Endothelial cell of umbilical vein (primary cell): ENCODE measurements at regions not wholly inside any gene's neighbourhood (a gene's known extent, or its start where the extent isn't known, plus 50 kb on each side); places are given as distances from the start of the nearest gene placed in this dataset.

ENCODE experiments used
- BruUV-seq: library from RNA; stranded (reverse); fragments of 400-500 nt; replicated peaks from 2 replicates; lab custom pipeline; 2021; lab: Mats Ljungman, UMichigan
- CTCF ChIA-PET: fragments of 300-600, 350-600 bp; sonication (Branson Sonifier 250); formaldehyde crosslinking; loops from one replicate; lab custom pipeline; 2021; ENCODE audit warnings: antibody characterized with exemption, inconsistent platforms; lab: Charles Lee
- POLR2A ChIA-PET: fragments of 300-600, 350-600 bp; sonication (Branson Sonifier 250); formaldehyde crosslinking; loops from one replicate; lab custom pipeline; 2021; ENCODE audit warnings: antibody characterized with exemption, inconsistent platforms; lab: Charles Lee
- DNase-seq: peaks from one replicate; pipeline ENCODE4 v3.0.0-alpha.2; 2011; ENCODE audit warnings: low read depth, low spot score
- FAIRE-seq: peaks from 2 replicates; lab custom pipeline; 2011; peaks lifted over from hg19 to GRCh38; lab: Jason Lieb, UNC
- H2AFZ ChIP-seq: 2 replicates; pipeline ENCODE4 v1.6.0; 2012; ENCODE audit warnings: low read depth, low read length, control low read depth, inconsistent platforms
- H3K27ac ChIP-seq: 2 replicates; pipeline ENCODE4 v1.5.1; 2011; ENCODE audit warnings: low read depth, mild to moderate bottlenecking, control low read depth, low read length, moderate library complexity; ENCODE audit not compliant: insufficient read depth
- H3K27me3 ChIP-seq, 2 experiments: 2 replicates each; pipeline versions ENCODE4 v1.6.0 to v1.6.1; 2011; ENCODE audit warnings: low read length in 2 of 2, mixed read lengths in 1 of 2; ENCODE audit not compliant: control insufficient read depth in 2 of 2, insufficient read depth in 2 of 2
- H3K36me3 ChIP-seq, 2 experiments: 2 replicates in 1 of 2; 3 replicates in 1 of 2; pipeline ENCODE4 v1.5.1; 2011; ENCODE audit warnings: low read length in 2 of 2, mild to moderate bottlenecking in 1 of 2, moderate library complexity in 1 of 2; ENCODE audit not compliant: control insufficient read depth in 2 of 2, insufficient read depth in 2 of 2; ENCODE audit errors: extremely low read depth in 1 of 2
- H3K4me1 ChIP-seq: 3 replicates; pipeline ENCODE4 v1.5.1; 2011; ENCODE audit warnings: mild to moderate bottlenecking, low read length; ENCODE audit not compliant: control insufficient read depth, insufficient read depth; ENCODE audit errors: extremely low read depth
- H3K4me2 ChIP-seq: 2 replicates; pipeline ENCODE4 v1.6.1; 2011; ENCODE audit warnings: low read length, control low read depth, mixed read lengths; ENCODE audit not compliant: insufficient read depth
- H3K4me3 ChIP-seq, 3 experiments: fragments of 200-600 bp in 1 of 3; sonication (generic), shearing (Covaris generic) in 1 of 3; replicated peaks in 1 of 3; 2 replicates each; pipeline ENCODE4 v1.5.1; 2011 to 2016; ENCODE audit warnings: control low read depth in 3 of 3, low read length in 3 of 3, mild to moderate bottlenecking in 2 of 3, inconsistent platforms in 1 of 3, low read depth in 1 of 3, moderate library complexity in 1 of 3; ENCODE audit not compliant: insufficient read depth in 1 of 3
- H3K79me2 ChIP-seq: 2 replicates; pipeline ENCODE4 v1.6.0; 2012; ENCODE audit warnings: low read length, inconsistent platforms; ENCODE audit not compliant: control insufficient read depth, insufficient read depth
- H3K9ac ChIP-seq: replicated peaks from 2 replicates; pipeline ENCODE3; 2011; ENCODE audit warnings: low read length, control low read depth; ENCODE audit not compliant: insufficient read depth; ENCODE audit errors: extremely low read depth
- H3K9me1 ChIP-seq: replicated peaks from 3 replicates; pipeline ENCODE4 v1.6.0; 2011; ENCODE audit warnings: mild to moderate bottlenecking, low read length; ENCODE audit not compliant: control insufficient read depth, insufficient read depth; ENCODE audit errors: extremely low read depth
- H3K9me3 ChIP-seq: replicated peaks from 2 replicates; pipeline ENCODE4 v1.5.1; 2012; ENCODE audit warnings: low read length, inconsistent platforms; ENCODE audit not compliant: control insufficient read depth, insufficient read depth
- H4K20me1 ChIP-seq: replicated peaks from 2 replicates; pipeline ENCODE3; 2011; ENCODE audit warnings: mild to moderate bottlenecking, low read length; ENCODE audit not compliant: control insufficient read depth, insufficient read depth; ENCODE audit errors: extremely low read depth
- EZH2 ChIP-seq: IDR thresholded peaks from 2 replicates; pipeline ENCODE4 v1.6.1; 2012; ENCODE audit warnings: borderline replicate concordance, low read depth, mild to moderate bottlenecking, moderate library complexity, low read length, inconsistent platforms; ENCODE audit not compliant: severe bottlenecking
- FOS ChIP-seq: IDR thresholded peaks from 2 replicates; pipeline ENCODE4 v1.6.1; 2011; ENCODE audit warnings: mild to moderate bottlenecking, low read length, moderate library complexity, borderline replicate concordance; ENCODE audit not compliant: insufficient read depth
- GATA2 ChIP-seq: IDR thresholded peaks from 2 replicates; pipeline ENCODE4 v1.7.0; 2011; ENCODE audit warnings: low read depth, mild to moderate bottlenecking, moderate library complexity, mixed read lengths, low read length; ENCODE audit not compliant: insufficient read length, insufficient read depth
- POLR2A ChIP-seq: IDR thresholded peaks from 2 replicates; pipeline ENCODE4 v1.6.1; 2012; ENCODE audit warnings: low read depth, mild to moderate bottlenecking, control low read depth, low read length
- POLR2AphosphoS5 ChIP-seq: IDR thresholded peaks from 2 replicates; pipeline ENCODE4 v1.6.1; 2012; ENCODE audit warnings: low read depth, mild to moderate bottlenecking, control low read depth, low read length, moderate library complexity; ENCODE audit not compliant: insufficient read depth
- dilution Hi-C: fragments of 300-500 bp; cut with MboI; formaldehyde crosslinking; loops from one replicate; pipeline ENCODE4 v1.15.0; 2019; ENCODE audit warnings: low sequenced_read_pairs; ENCODE audit not compliant: extremely low pct_ligation_motif_present
- intact Hi-C: fragments of 100-400 bp; cut with micrococcal nuclease; formaldehyde crosslinking; loops from one replicate; pipeline ENCODE4 v1.10.0; 2022
- TF ChIP-seq, protein P1 (sequence below), 2 donors: IDR thresholded peaks; 1 replicate in 1 of 2; 2 replicates in 1 of 2; pipeline ENCODE4 v1.5.1; 2011; ENCODE audit warnings: low read length in 2 of 2, mild to moderate bottlenecking in 2 of 2, moderate library complexity in 2 of 2, control low read depth in 1 of 2, inconsistent platforms in 1 of 2, low read depth in 1 of 2; ENCODE audit not compliant: insufficient read depth in 1 of 2; ENCODE audit errors: extremely low read depth in 1 of 2
- TF ChIP-seq, protein P2 (sequence below): IDR thresholded peaks from 2 replicates; pipeline ENCODE4 v1.6.1; 2011; ENCODE audit not compliant: insufficient read depth, insufficient read length

DNA sequence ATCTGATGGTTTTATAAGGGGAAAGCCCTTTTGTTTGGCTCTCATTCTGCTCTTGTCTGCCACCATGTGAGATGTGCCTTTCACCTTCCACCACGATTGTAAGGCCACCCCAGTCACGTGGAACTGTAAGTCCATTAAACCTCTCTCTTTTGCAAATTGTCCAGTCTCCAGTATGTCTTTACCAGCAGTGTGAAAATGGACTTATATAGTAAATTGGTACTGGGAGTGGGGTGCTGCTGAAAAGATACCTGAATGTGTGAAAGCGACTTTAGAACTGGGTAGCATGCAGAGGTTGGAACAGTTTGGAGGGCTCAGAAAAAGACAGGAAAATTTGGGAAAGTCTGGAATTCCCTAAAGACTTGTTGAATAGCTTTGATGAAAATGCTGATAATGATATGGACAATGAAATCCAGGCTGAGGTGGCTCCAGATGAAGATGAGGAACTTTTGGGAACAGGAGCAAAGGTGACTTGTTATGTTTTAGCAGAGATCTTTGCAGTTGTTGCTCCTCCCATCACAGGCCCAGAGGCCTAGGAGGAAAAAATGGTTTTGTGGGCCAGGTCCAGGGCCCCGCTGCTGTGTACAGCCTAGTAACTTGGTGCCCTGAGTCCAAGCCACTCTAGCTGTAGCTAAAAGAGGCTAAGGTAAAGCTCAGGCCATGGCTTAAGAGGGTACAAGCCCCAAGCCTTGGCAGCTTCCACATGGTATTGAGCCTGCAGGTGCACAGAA lies 275.7 kb upstream of the NPSR1 start:
- no peaks in the 10 kb centered on the region for H3K9me1 ChIP-seq
- TF ChIP-seq, protein P1, sequence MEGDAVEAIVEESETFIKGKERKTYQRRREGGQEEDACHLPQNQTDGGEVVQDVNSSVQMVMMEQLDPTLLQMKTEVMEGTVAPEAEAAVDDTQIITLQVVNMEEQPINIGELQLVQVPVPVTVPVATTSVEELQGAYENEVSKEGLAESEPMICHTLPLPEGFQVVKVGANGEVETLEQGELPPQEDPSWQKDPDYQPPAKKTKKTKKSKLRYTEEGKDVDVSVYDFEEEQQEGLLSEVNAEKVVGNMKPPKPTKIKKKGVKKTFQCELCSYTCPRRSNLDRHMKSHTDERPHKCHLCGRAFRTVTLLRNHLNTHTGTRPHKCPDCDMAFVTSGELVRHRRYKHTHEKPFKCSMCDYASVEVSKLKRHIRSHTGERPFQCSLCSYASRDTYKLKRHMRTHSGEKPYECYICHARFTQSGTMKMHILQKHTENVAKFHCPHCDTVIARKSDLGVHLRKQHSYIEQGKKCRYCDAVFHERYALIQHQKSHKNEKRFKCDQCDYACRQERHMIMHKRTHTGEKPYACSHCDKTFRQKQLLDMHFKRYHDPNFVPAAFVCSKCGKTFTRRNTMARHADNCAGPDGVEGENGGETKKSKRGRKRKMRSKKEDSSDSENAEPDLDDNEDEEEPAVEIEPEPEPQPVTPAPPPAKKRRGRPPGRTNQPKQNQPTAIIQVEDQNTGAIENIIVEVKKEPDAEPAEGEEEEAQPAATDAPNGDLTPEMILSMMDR (IDR thresholded peaks at IDR 0.05; ENCODE audit: extremely low read depth in 1 of 2, insufficient read depth in 1 of 2, low read depth in 1 of 2, low read length in 2 of 2) = no peak
- TF ChIP-seq EZH2 (no peak), POLR2AphosphoS5 (no peak), GATA2 (no peak), FOS (no peak), POLR2A (no peak)
- TF ChIP-seq, protein P2, sequence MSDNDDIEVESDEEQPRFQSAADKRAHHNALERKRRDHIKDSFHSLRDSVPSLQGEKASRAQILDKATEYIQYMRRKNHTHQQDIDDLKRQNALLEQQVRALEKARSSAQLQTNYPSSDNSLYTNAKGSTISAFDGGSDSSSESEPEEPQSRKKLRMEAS = no peak
- no peak overlapping the region for H3K27ac ChIP-seq
- FAIRE-seq (no peak), DNase-seq (no peak)
- H3K4me3 ChIP-seq = no peak overlapping the region
- ChIA-PET CTCF (no interaction called here), POLR2A (no interaction called here)
- H3K9me3 ChIP-seq = no peaks in the 10 kb centered on the region
- H3K79me2 ChIP-seq = no peaks in the 10 kb centered on the region
- no peak overlapping the region for H3K4me2 ChIP-seq
- no peaks in the 10 kb centered on the region for H4K20me1 ChIP-seq
- no peaks in the 10 kb centered on the region for H3K27me3 ChIP-seq
- no peaks in the 10 kb centered on the region for H3K36me3 ChIP-seq
- no peak overlapping the region for H3K9ac ChIP-seq
- intact Hi-C loops = no loop called here
- H2AFZ ChIP-seq = no peak overlapping the region
- dilution Hi-C loops = no loop called here
- no TSS peak for BruUV-seq
- no peaks in the 10 kb centered on the region for H3K4me1 ChIP-seq
